H1 (cell line): ENCODE measurements at regions not wholly inside any gene's neighbourhood (a gene's known extent, or its start where the extent isn't known, plus 50 kb on each side); places are given as distances from the start of the nearest gene placed in this dataset.

ENCODE experiments used
- EZH2 ChIP-seq: fragments of 200-600 bp; sonication (generic); IDR thresholded peaks from 2 replicates; pipeline ENCODE4 v1.7.1; 2012; ENCODE audit warnings: low read depth, mild to moderate bottlenecking, moderate library complexity, low read length, inconsistent platforms; ENCODE audit not compliant: severe bottlenecking
- POLR2A ChIP-seq, 2 experiments: IDR thresholded peaks; 1 replicate in 1 of 2; 2 replicates in 1 of 2; pipeline ENCODE4 v1.6.1; 2011; ENCODE audit warnings: low read depth in 2 of 2, low read length in 2 of 2, mild to moderate bottlenecking in 2 of 2; ENCODE audit errors: control extremely low read depth in 1 of 2
- POLR2AphosphoS5 ChIP-seq: IDR thresholded peaks from 2 replicates; pipeline ENCODE4 v1.6.1; 2011; ENCODE audit warnings: low read depth, low read length
- RAD21 ChIP-seq, 2 experiments: IDR thresholded peaks in 1 of 2; conservative IDR thresholded peaks in 1 of 2; 2 replicates each; pipeline ENCODE4 v1.6.1; 2011; ENCODE audit warnings: low read depth in 2 of 2, low read length in 2 of 2, improper control_type of control experiment in 1 of 2, inconsistent platforms in 1 of 2, mild to moderate bottlenecking in 1 of 2, moderate library complexity in 1 of 2
- TBP ChIP-seq: IDR thresholded peaks from 2 replicates; pipeline ENCODE4 v1.6.1; 2011; ENCODE audit warnings: low read depth, low read length, improper control_type of control experiment

DNA sequence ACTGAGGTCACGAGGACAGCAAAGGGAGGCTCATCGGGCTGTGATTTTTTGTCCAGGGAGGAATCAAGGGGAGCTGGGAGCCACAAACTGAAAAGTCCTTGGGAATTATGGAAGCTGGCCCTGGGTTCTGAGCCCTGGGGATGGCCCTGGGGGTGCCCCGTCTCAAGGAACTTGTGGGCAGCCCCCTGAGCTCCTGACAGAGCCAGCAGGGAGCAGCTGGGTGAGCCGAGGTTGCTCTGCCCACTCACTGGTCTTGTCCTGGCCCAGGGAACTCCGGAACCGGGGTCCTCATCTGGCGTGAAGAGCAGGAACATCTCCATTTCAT lies 61.3 kb upstream of the HDAC4 start:
- no peak for TF ChIP-seq RAD21 (IDR thresholded peaks at IDR 0.05 in 1 of 2, conservative IDR thresholded peaks at IDR 0.05 in 1 of 2; ENCODE audit: low read depth in 2 of 2, low read length in 2 of 2)
- no peak for TF ChIP-seq POLR2AphosphoS5
- no peak for TF ChIP-seq EZH2
- TF ChIP-seq TBP: no peak
- no peak for TF ChIP-seq POLR2A (IDR thresholded peaks at IDR 0.05; ENCODE audit: control extremely low read depth in 1 of 2, low read depth in 2 of 2, low read length in 2 of 2)
